MCF 10A (cell line): ENCODE measurements at regions not wholly inside any gene's neighbourhood (a gene's known extent, or its start where the extent isn't known, plus 50 kb on each side); places are given as distances from the start of the nearest gene placed in this dataset.

Experiments
- BruUV-seq: library from RNA; stranded (reverse); fragments of 400-500 nt; replicated peaks from 2 replicates; lab custom pipeline; 2021; lab: Mats Ljungman, UMichigan
- CTCF ChIA-PET: fragments of 300-600 bp; sonication (Branson Sonifier 250); formaldehyde crosslinking; extraction: SDS; loops from one replicate; lab custom pipeline; 2021; ENCODE audit warnings: antibody characterized with exemption, inconsistent platforms; lab: Yijun Ruan, JAX
- POLR2A ChIA-PET: fragments of 300-600, 350-650 bp; sonication (Branson Sonifier 250); formaldehyde crosslinking; extraction: SDS; loops from one replicate; lab custom pipeline; 2020; ENCODE audit warnings: antibody characterized with exemption, inconsistent platforms; lab: Yijun Ruan, JAX
- DNase-seq: peaks from one replicate; pipeline ENCODE4 v3.0.0-alpha.2; 2018; ENCODE audit not compliant: unreplicated experiment
- H3K27ac Mint-ChIP-seq: one replicate; pipeline ENCODE4 v1.8.0; 2022; ENCODE audit warnings: mild to moderate bottlenecking, low read depth, mixed read lengths; ENCODE audit not compliant: unreplicated experiment
- H3K27me3 Mint-ChIP-seq: one replicate; pipeline ENCODE4 v1.8.0; 2022; ENCODE audit warnings: mixed read lengths; ENCODE audit not compliant: insufficient read depth, unreplicated experiment
- H3K36me3 Mint-ChIP-seq: one replicate; pipeline ENCODE4 v1.8.0; 2022; ENCODE audit warnings: mild to moderate bottlenecking, moderate library complexity, mixed read lengths; ENCODE audit not compliant: insufficient read depth, unreplicated experiment
- H3K4me1 Mint-ChIP-seq: one replicate; pipeline ENCODE4 v1.8.0; 2022; ENCODE audit warnings: mixed read lengths; ENCODE audit not compliant: insufficient read depth, unreplicated experiment
- H3K4me3 Mint-ChIP-seq: one replicate; pipeline ENCODE4 v1.8.0; 2022; ENCODE audit warnings: mild to moderate bottlenecking, moderate library complexity, mixed read lengths; ENCODE audit not compliant: unreplicated experiment
- H3K9me3 Mint-ChIP-seq: one replicate; pipeline ENCODE4 v1.8.0; 2022; ENCODE audit warnings: mixed read lengths; ENCODE audit not compliant: unreplicated experiment
- intact Hi-C: fragments of 100-400 bp; cut with micrococcal nuclease; formaldehyde crosslinking; loops from 2 replicates; pipeline ENCODE4 v1.14.1; 2022
- TF ChIP-seq, protein P1 (sequence below): fragments of 200-600 bp; IDR thresholded peaks from one replicate; pipeline ENCODE4 v1.8.0; 2022; ENCODE audit warnings: antibody characterized with exemption, mild to moderate bottlenecking; ENCODE audit not compliant: unreplicated experiment

DNA sequence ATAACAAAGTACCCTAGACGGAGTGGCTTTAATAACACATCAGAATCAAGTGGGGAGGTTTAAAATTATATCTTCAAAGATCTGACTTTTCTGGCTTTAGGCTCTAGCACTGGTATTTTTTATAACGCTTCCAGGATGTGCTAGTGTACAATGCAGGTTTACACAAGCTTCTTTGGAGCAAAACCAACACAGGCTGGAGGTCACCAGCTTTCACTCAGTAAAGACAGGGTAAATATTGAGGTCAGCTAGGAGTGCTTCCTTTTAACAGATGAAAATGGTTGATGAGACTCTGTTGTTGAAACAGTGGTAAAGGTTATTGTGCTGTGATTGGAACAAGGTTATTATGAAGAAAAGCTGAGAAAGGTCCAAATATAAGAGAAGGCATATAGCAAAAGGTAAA lies 414.2 kb downstream of the TAF11L14 start:
- no peaks in the 10 kb centered on the region for H3K36me3 Mint-ChIP-seq
- H3K27me3 Mint-ChIP-seq, result no peaks in the 10 kb centered on the region
- POLR2A ChIA-PET, result interaction anchor here (0.5 kb wide), 1 partner anchor 195 kb away, joined by 3 read pairs; no protein-coding TSS in a partner anchor

DNA sequence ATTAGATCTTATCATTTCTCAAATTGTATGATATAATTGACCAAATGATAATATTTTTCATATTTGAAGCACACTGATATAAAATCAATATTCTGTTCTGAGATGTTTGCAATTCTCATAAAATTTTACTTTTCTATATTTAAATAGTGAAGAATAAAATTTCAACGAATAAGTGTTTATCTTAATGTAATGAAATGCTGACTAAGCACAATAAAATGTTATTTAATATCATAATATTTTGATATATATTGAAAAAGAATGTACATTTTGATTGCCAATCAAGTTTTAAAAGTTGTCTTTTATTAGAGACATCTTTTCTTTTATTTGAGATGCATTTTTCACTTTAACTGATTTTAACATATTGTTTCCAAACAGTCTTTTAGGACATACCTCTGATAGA lies 416.1 kb downstream of the TAF11L14 start:
- H3K4me3 Mint-ChIP-seq, result no peak overlapping the region
- H3K36me3 Mint-ChIP-seq, result no peaks in the 10 kb centered on the region
- no peak for DNase-seq
- TF ChIP-seq, protein P1, sequence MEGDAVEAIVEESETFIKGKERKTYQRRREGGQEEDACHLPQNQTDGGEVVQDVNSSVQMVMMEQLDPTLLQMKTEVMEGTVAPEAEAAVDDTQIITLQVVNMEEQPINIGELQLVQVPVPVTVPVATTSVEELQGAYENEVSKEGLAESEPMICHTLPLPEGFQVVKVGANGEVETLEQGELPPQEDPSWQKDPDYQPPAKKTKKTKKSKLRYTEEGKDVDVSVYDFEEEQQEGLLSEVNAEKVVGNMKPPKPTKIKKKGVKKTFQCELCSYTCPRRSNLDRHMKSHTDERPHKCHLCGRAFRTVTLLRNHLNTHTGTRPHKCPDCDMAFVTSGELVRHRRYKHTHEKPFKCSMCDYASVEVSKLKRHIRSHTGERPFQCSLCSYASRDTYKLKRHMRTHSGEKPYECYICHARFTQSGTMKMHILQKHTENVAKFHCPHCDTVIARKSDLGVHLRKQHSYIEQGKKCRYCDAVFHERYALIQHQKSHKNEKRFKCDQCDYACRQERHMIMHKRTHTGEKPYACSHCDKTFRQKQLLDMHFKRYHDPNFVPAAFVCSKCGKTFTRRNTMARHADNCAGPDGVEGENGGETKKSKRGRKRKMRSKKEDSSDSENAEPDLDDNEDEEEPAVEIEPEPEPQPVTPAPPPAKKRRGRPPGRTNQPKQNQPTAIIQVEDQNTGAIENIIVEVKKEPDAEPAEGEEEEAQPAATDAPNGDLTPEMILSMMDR, result no peak
- no peaks in the 10 kb centered on the region for H3K27me3 Mint-ChIP-seq
- ChIA-PET POLR2A (no interaction called here), CTCF (no interaction called here)
- no TSS peak for BruUV-seq
- no peaks in the 10 kb centered on the region for H3K9me3 Mint-ChIP-seq
- no peaks in the 10 kb centered on the region for H3K4me1 Mint-ChIP-seq
- no peak overlapping the region for H3K27ac Mint-ChIP-seq
- intact Hi-C loops, result no loop called here

More for the DNA sequence above, 414.2 kb downstream of the TAF11L14 start:
- intact Hi-C loops, result no loop called here
- Mint-ChIP-seq H3K27ac (no peak overlapping the region), H3K9me3 (no peaks in the 10 kb centered on the region), H3K4me1 (no peaks in the 10 kb centered on the region), H3K4me3 (no peak overlapping the region)
- TF ChIP-seq, protein P1, result no peak
- DNase-seq, result no peak
- CTCF ChIA-PET, result interaction anchor here (0.6 kb wide), 2 partner anchors 35 to 249 kb away, joined by 3 read pairs; no protein-coding TSS in a partner anchor
- no TSS peak for BruUV-seq

DNA sequence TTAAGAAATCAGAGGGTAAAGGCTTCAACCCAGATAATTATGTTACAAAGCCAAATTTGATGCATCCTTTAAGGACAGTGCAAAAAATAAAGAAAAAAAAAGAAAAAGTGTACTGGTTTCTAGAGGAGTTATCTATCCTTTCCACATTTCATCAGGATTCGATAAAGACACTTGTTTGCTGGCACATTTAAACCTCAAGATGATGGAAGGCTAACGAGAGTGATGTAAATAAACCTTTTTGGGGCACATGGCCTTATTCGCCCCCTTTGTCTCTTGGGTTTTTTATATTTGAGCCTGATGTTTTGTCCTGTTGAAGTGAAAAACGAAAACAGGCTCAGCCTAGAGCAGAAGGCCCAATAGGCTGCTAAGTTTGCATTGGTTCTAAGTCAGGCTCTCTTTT lies 416.5 kb downstream of the TAF11L14 start:
- ChIA-PET POLR2A (no interaction called here), CTCF (no interaction called here)
- Mint-ChIP-seq H3K4me3 (no peak overlapping the region), H3K27ac (no peak overlapping the region), H3K36me3 (no peaks in the 10 kb centered on the region), H3K4me1 (no peaks in the 10 kb centered on the region), H3K27me3 (no peaks in the 10 kb centered on the region), H3K9me3 (no peaks in the 10 kb centered on the region)
- TF ChIP-seq, protein P1, result no peak
- intact Hi-C loops, result no loop called here
- DNase-seq, result no peak
- no TSS peak for BruUV-seq

DNA sequence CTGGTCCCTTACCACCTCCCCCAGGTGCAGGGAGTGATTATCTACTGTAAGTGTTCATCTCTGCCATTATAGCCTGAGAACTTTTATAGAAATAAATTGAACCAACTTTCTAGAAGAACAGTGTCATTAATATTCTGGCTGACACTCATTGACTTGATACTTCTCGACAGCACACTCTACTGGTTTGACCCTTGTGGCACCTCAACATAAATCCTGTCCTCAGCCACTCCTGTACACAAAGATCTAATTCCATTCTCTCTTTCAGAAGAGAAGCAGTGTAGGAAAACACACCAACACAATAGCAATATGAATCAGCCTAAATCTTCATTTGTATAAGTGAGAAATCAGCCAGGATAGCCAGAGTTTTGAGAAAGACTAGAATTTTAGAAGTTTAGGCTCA lies 417.7 kb downstream of the TAF11L14 start:
- POLR2A ChIA-PET, result no interaction called here
- Mint-ChIP-seq H3K27ac (no peak overlapping the region), H3K36me3 (no peaks in the 10 kb centered on the region), H3K9me3 (no peaks in the 10 kb centered on the region), H3K4me3 (no peak overlapping the region), H3K4me1 (no peaks in the 10 kb centered on the region), H3K27me3 (no peaks in the 10 kb centered on the region)
- intact Hi-C loops, result no loop called here
- peak; percentile 3 for DNase-seq
- BruUV-seq, result no TSS peak
- CTCF ChIA-PET, result no interaction called here
- TF ChIP-seq, protein P1, result no peak
